Hematopoietic multipotent progenitor cell (in vitro differentiated cells): ENCODE measurements at regions not wholly inside any gene's neighbourhood (a gene's known extent, or its start where the extent isn't known, plus 50 kb on each side); places are given as distances from the start of the nearest gene placed in this dataset.
"Not testable (repeated sequence)": the region's sequence is repeated elsewhere in the genome, so short reads cannot be mapped to it uniquely, and the experiment has no call there.

ENCODE experiments used
- DNase-seq, 3 donors: peaks; one replicate each; pipeline ENCODE4 v3.0.0-alpha.2; 2011 to 2015; ENCODE audit warnings: low read depth in 2 of 3, low spot score in 2 of 3

DNA sequence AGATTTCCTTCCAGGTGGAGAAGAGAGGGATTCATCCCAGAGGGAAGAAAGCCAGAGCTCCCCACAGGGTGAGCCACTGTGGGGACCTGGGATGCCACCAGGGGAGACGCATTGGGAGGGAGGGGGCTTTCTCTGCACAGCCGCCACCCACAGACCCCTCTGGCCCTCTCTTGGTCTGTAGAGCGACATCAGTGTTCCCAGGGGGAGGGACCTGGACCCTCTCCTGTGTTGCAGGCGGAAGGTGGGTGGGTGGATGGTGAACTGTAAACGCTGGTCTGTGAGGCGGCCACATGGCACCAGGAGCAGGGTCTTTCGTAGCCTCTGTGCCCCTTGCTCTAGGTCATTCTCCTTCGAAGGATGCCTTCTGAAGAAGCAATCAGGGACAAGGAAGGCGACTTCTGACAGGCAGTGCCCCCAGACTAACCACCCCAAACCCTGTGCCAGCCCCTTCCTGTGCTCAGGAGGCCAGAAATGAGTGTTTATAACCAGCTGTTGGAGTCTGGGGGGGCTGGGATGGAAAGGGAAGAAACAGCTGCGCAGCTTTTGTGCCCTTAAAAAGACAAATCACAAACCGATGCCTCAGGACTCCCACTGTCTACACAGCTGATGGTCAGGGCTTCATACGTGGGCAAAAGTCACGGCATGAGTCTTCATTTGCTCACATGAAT lies 121.4 kb upstream of the ZBTB40 start:
- no peak for DNase-seq

DNA sequence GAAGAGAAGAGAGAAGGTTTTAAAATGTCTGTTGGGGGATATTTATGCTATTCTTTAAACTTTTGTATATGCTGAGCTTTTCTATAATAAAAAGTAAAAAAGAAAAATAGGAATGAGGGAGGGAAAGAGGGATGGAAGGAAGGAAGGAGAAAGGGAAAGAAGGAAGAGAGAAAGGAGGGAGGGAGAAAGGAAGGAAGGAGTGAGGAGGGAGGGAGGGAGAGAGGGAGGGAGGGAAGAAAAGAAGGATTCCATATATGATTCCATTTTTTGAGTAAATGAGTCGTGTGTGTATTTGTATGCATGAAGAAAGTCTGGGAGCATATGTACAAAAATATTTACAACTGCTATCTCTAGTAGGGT lies 120.9 kb upstream of the ZBTB40 start:
- no peak for DNase-seq

DNA sequence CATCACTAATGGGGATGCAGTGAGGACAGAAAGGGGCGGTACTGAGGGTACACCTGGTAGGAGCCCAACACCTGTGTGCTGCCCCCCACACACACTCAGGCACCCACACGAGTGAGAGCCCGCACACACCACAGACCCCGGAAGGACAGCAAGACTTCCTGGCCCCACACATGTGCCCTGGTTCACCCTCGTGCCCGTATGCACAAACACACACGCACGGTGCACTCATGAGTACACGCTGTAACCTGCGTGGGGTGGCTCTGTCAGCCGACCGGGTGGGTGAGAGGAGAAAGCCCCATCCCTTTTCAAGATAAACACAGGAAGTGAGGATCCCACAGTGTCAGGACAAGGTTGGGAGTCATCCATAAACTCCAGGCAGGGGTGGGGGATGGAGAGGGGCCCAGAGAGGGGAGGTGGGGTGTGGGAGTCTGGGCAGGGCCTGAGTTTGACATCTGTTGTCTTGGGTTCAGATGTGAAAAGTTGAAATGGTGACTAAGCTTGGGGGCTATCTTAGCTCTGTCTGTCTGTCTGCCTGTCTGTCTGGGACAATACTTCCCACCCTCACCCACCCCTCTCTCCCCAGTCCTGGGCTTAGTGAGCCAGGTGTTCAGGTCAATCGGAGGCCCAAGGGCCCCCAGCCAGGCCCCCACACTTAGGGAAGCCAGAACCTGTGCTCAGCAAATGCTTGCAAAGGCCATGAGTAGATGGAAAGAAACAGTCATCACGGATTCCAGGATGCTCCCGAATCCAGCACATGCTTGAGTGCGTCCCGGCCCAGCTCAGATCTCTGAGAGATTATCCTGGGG lies 119.8 kb upstream of the ZBTB40 start:
- DNase-seq, result no peak

DNA sequence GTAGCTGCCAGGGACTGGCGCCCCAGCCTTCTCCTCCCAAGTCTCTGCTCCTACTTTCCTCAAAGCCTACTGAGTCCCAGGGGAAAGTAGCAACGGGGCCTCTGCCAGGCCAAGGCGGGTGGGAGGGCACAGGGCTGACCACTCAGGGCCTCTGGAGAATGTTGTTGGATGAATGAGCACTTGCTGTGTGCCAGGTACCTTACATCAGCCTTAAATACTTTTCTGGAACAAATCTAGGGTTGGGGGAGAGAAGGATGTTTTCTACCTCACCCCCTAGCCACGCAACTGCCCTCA lies 119.3 kb upstream of the ZBTB40 start:
- DNase-seq, result no peak

DNA sequence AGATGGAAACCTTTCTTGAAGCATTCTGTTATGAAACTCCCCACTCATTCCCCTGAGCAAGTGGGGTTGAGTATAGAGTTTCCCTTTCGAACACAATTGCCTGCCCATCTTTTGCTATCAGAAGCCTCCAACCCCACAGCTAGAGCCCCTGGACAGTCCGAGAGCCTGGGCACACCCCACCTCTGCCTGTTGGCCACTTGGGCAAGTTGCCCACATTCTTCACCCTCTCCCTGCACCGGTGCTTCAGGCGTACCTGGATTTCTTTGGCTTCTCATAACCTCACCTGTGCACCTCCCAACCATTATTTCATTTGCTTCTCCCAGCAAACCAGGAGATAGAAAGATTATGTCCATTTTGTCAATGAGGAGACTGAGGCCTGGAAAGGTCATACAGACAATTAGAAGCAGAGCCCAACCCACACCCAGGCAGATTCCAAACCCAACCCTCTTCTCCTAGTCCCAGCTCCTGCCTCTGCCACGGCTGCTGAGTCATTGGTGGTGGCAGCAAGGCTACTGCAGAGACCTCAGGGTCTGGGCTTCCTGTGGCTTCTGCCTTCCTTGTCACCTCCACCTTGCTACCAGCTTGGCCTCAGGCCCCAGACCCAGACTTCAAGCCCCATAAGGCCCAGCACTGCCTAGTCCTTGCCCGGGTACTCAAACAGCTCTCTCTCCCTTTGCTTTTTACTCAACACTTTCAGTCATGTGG lies 118.7 kb upstream of the ZBTB40 start:
- DNase-seq, result peak in 2 of 3 donors; percentile 5 to 20

DNA sequence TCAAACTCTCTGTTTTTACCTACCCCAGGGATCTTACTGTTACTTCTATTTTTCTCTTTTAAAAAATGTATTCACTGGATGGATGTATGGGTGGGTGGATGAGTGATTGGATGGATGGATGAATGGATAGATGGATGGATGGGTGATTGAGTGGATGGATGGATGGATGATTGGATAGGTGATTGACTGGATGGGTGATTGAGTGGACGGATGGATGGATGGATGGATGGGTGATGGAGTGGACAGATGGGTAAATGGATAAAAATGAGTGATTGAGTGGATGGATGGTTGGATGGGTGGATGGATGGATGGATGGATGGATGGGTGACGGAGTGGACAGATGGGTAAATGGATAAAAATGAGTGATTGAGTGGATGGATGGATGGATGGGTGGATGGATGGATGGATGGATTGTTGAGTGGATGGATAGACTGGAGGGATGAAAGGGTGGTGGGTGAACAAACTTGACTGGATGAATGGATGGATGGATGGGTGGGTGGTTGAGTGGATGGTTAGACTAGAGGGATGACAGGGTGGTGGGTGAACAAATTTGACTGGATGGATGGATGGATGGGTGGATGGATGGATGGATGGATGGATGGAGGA lies 118.0 kb upstream of the ZBTB40 start:
- DNase-seq, result no peak

DNA sequence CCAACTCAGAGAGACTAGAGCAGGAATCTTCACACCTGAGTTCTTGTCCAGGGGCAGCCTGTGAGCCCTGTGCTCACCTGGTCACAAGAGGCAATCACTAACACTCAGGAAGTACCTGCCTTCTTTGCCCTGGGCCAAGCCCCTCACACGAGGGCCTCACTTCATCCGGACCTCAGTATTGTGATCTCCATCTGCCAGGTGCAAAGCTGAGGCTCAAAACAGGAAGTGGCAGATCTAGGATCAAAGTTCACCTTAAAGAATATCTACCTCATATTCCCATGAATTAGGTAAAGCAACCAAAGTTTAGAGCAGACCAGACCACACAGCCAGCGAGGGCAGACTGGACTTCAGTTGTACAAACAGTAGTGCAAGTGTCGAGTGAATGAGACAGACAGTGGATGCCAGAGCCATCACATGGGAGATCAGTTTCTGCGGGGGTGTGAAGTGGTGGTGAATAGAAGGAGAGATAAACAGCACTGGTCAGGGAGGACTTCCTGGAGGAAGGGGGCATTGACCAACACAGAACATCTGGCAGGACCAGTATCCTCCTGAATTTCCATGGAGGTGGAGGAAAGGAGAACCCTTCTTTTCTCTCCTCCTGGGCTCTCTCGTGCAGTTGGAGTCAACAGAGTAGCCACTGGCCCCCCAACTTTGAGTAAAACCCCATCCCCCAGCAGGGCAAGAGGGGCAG lies 116.6 kb upstream of the ZBTB40 start:
- no peak for DNase-seq

DNA sequence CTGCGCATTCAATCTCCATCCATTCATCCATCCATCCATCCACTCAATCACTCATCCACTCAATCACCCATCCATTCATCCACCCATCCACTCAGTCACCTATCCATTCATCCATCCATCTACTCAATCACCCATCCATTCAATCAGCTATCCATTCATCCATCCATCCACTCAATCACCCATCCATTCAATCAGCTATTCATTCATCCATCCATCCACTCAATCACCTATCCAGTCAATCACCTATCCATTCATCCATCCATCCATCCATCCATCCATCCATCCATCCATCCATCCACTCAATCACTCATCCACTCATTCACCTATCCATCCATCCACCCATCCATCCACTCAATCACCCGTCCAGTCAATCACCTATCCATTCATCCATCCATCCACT lies 115.4 kb upstream of the ZBTB40 start:
- not testable (repeated sequence) for DNase-seq

DNA sequence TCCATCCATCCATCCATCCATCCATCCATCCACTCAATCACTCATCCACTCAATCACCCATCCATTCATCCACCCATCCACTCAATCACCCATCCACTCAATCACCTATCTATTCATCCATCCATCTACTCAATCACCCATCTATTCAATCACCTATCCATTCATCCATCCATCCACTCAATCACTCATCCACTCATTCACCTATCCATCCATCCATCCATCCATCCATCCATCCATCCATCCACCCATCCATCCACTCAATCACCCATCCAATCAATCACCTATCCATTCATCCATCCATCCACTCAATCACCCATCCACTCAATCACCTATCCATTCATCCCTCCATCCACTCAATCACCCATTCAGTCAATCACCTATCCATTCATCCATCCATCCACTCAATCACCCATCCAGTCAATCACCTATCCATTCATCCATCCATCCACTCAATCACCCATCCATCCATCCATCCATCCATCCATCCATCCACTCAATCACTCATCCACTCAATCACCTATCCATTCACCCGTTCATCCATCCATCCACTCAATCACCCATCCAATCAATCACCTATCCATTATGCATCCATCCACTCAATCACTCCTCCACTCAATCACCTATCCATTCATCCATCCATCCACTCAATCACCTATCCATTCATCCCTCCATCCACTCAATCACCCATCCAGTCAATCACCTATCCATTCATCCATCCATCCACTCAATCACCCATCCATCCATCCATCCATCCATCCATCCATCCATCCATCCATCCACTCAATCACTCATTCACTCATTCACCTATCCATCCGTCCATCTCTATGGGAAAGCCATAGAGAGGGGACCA lies 114.7 kb upstream of the ZBTB40 start:
- DNase-seq, result not testable (repeated sequence)

DNA sequence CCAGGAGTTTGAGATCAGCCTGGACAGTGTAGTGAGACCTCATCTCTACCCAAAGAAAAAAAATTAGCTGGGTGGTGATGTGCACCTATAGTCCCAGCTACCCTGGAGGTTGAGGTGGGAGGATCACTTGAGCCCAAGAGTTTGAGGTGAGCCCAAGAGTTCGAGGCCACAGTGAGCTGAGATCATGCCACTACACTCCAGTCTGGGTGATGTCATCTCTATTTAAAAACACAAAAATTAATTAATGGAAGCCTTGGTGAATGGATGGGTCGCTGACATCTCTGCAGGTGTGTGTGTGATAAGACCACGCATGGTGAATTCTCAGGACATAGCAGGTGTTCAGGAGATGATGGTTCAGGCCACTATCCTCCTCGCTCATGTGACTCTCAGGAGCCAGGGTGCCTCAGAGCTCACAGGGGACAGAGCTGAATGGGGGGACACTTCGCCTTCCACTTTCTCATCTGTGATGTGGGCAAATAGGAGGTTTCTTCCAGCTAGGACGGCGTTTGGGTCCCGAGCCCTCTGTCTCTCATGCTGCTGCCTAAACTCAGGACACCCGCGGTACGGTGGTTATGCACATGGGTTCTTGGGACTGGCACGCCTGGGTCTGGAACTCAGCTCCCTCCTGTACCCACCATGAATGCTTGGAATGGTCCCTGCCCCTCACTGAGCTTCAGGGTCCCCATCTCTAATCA lies 113.4 kb upstream of the ZBTB40 start:
- DNase-seq, result no peak

DNA sequence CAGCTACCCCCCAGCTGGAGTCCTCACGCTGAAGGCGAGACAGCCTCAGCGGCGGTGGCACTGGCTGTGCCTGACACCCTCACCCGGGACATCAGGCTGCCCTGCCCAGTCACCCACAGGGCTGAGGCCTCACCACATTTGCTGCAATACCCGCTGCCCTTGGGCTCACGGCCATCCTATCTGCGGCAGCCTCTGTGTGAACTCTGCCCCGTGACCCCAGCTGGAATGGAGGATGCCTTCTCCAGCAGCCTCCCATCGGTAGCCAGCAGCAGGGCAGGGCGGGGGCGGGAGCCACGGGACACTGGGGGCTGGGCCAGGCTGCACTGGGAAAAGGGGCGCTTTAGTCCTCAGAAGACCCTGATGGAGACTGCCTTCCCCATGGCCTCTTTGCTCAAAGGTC lies 112.4 kb upstream of the ZBTB40 start:
- no peak for DNase-seq

DNA sequence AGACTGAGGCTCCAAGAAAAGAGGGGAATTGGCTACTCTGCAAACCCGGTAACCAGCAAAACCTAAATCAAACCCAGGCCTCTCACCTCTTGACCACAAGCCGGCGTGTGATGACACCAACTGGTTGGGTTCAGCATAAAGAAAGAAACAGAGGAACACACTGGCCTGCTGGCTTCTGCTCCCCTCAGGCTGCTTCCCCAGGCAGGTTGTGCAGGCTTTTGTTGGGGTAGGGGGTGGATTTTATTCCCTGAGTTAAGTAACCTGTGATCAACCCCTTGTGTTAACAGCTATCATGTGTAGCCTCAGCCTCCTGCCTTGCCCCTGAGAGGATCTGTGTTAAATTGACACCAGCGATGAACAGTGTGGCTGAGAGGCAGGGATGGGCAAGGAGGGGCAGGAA lies 111.6 kb upstream of the ZBTB40 start:
- no peak for DNase-seq

DNA sequence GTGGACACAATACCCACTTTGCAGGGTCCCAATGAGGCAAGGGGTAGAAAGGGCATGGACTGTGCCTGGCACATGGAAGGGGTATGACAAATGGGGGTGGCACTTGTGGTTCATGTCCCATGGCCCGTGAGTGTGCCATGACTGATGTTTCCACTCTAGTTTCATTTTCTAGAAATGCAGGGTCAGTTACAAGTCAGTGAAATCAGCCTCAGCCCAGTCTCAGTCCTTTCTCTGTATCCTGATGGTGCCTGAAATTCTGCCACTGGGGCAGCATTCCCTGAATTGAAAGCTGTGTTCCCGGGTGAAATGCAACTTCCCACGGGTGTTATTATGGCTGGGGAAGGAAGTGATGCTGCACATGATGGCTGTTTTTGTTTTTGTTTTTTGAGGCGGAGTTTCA lies 110.8 kb upstream of the ZBTB40 start:
- DNase-seq, result no peak

DNA sequence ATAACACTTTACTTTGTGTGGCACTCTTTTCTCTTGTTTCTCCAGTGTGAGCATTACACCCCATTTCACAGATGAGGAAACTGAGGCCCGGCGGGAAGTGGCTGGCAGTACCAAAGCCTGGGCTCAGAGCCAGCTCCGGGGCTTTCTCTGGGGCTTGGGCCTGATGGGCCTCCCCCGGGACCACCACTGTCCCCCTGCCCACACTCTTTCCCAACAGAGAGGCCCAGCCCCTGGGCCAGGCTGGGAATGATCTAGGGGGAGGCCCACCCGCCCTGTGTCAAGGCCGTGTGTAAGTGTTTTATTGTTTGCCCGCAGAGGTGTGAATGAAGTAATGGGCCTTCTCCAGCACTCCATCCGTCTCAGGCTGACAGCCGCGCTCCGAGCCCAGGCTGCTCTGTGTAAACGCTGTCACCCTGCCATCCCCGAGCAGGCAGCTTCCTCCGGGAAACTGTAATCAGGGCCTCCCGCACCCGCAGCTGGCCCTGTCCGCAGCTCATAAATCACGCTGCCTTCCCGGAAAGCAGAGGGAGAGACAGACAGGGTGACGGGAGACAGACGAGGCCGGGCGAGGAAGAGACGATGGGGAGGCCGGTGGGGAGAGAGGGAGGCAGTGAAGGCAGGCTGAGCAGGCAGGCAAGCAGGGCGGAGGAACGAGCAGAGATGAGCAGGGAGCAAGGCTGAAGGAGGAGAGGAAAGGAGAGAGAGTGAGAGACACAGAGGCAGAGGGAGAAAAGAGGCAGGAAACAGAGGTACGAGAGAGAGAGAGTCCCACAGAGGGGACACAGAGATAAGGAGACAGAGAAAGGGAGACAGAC lies 109.7 kb upstream of the ZBTB40 start:
- peak in 2 of 3 donors; percentile 8 to 27 for DNase-seq

DNA sequence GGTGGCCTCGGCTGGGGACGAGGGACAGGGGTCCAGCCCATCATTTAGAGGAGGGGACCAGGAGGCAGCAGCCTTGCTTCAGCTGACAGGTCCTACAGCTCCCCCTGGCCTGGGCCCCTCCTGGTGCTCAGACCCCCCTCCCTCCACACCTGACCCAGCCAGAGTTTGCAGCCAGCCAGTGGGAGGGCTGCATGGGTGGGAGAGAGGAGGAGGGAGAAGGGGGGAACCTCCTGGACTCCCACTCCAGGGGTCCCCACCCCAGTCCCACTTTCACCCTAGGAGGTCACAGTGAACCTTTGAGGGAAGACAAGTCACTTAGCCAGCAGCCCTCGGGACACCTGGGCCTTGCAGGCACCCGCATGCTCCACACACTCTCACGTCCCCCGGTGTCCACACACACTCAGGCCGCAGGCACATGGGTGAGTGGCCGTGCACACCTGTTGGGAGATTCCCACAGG lies 108.9 kb upstream of the ZBTB40 start:
- no peak for DNase-seq

DNA sequence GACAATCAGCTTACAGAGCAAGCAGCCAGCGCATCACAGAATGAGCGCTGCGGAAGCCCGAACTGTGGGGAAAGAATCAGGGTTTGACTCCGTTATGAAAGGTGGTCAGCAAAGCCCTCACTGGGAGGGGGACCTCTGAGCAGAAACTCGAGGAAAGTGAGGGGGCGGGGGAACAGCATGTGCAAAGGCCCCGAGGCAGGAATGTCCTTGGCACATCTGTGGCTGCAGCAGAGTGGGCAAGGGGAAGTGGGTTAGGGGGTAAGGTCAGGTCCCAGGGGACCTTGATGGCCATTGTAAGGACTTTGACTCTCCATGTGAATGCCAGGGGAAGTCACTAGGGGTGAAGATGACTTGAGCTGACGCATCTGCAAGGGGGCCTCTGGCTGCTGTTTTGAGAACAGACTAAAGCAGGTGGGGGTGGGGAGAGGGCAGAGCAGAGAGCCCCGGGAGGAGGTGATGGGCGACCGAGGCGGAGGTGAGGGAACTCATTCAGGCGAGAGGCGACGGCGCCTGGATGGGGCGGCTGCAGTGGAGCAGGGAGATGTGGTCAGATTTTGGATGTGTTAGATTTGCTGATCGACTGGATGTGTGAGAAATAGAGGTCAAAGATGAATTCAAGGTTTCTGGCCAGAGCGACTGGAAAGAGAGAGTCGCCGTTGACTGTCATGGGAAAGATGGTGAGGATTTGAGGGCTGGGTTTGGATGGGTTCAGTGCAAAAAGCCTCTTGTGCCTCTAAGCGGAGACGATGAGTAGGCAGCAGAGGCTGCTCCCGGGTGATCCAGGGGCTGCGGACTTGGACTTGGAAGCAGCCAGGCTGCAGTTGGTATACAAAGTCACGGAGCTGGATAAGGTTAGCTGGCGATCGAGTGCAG lies 108.0 kb upstream of the ZBTB40 start:
- DNase-seq, result no peak

DNA sequence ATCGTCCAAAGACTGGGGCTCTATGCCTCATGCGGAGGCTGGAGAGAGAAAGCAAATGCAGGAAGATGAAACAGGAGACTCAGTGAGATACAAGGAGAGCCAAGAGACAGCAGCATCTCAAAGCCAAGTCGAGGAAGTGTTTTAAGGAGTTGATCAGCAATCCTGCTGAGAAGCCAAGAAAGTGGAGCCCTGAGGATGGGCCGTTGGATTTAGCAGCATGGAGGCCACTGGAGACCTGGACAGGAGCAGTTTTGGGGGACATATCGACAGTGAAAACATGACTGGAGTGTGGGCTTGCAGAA lies 107.4 kb upstream of the ZBTB40 start:
- DNase-seq, result no peak
